ENCODE measurements at regions not wholly inside any gene's neighbourhood (a gene's known extent, or its start where the extent isn't known, plus 50 kb on each side); places are given as distances from the start of the nearest gene placed in this dataset.

DNA sequence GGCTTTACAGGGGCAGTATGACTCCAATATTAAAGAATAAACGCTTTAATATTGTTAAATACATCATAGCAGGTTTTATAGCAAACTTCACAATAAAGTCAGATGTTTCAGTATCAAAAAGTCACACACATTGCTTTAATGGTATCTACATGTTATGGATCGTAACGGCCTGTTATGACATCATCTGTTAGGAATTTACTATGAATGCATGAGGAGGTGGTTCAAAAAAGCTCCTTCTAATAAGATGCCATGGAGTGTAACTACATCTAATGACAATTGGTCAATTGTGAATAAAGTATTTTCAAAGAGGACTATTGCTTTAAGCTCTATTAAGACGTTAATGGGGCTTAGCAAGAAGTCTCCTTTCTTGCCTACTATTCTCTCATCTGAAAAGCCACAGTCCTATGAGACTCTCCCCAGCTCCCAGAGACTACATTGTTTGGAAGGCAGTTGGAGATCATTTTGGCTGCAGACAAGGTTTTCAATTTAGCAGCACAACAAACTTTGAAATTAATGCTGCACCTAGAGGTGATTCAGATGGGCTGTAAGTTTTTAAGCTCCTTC is 300.7 kb upstream of the MEIS1 start:
- H3K27ac ChIP-seq (ENCODE audit: low read length), result no peak overlapping the region
- H3K4me1 ChIP-seq (ENCODE audit: control insufficient read depth, insufficient read depth, low read length), result no peaks in the 10 kb centered on the region
- no peaks in the 10 kb centered on the region for H3K9me3 ChIP-seq (ENCODE audit: control insufficient read depth in 2 of 2, low read length in 2 of 2)
- H3K27me3 ChIP-seq (ENCODE audit: control insufficient read depth in 1 of 2, insufficient read depth in 2 of 2, low read length in 2 of 2), result no peaks in the 10 kb centered on the region
- no peak overlapping the region for H3K4me3 ChIP-seq (ENCODE audit: low read length in 2 of 2)
- no peaks in the 10 kb centered on the region for H3K36me3 ChIP-seq (ENCODE audit: control insufficient read depth in 2 of 2, insufficient read depth in 2 of 2, low read length in 2 of 2)
- no peak overlapping the region for H3K9ac ChIP-seq (ENCODE audit: low read length in 2 of 2)

DNA sequence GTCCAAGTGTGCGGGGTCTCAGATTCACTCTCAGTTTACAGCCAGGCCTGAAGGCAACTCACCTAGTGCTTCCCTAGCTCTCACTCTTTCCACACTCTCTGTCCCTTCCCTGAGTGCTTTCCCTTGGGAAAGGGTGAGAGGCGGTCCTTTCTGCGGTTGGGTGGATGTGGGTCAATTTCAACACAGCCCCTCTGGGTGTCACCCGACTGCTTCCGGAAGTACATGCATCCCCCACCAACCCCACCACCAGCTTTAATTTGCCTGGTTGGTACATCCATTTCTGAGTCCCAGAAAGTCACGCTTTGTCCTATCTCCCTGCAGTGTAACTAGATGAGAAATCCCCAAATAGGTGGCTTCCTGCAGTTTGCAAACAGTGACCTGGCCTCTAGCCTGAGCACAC is 307.3 kb upstream of the MEIS1 start:
- Histone ChIP-seq H3K9me3 (ENCODE audit: control insufficient read depth in 2 of 2, low read length in 2 of 2) (no peaks in the 10 kb centered on the region), H3K27ac (ENCODE audit: low read length) (no peak overlapping the region), H3K27me3 (ENCODE audit: control insufficient read depth in 1 of 2, insufficient read depth in 2 of 2, low read length in 2 of 2) (no peaks in the 10 kb centered on the region), H3K4me3 (ENCODE audit: low read length in 2 of 2) (no peak overlapping the region), H3K4me1 (ENCODE audit: control insufficient read depth, insufficient read depth, low read length) (no peaks in the 10 kb centered on the region), H3K9ac (ENCODE audit: low read length in 2 of 2) (no peak overlapping the region), H3K36me3 (ENCODE audit: control insufficient read depth in 2 of 2, insufficient read depth in 2 of 2, low read length in 2 of 2) (no peaks in the 10 kb centered on the region)

DNA sequence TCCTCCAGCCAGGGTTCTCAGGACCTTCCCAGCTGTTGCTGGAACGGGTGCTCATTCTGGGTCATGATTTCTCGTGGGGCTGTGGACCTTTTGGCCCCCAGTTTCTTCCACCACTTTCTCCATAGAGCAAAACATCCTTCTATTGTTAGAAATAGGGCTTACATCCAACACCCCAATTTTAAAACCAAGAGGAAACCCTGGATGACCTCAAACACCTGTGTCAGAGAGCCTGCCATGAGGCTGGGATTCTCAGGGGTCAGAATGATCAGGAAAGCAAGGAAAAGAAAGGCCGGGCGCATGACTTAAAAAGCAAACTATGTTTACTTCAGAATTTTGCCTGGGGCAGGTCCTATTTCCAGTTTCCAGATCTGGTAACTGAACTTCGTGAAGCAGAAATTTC is 307.9 kb upstream of the MEIS1 start:
- H3K4me3 ChIP-seq (ENCODE audit: low read length in 2 of 2), result no peak overlapping the region
- H3K9ac ChIP-seq (ENCODE audit: low read length in 2 of 2), result no peak overlapping the region
- no peak overlapping the region for H3K27ac ChIP-seq (ENCODE audit: low read length)
- no peaks in the 10 kb centered on the region for H3K36me3 ChIP-seq (ENCODE audit: control insufficient read depth in 2 of 2, insufficient read depth in 2 of 2, low read length in 2 of 2)
- H3K9me3 ChIP-seq (ENCODE audit: control insufficient read depth in 2 of 2, low read length in 2 of 2), result no peaks in the 10 kb centered on the region
- no peaks in the 10 kb centered on the region for H3K27me3 ChIP-seq (ENCODE audit: control insufficient read depth in 1 of 2, insufficient read depth in 2 of 2, low read length in 2 of 2)
- no peaks in the 10 kb centered on the region for H3K4me1 ChIP-seq (ENCODE audit: control insufficient read depth, insufficient read depth, low read length)

DNA sequence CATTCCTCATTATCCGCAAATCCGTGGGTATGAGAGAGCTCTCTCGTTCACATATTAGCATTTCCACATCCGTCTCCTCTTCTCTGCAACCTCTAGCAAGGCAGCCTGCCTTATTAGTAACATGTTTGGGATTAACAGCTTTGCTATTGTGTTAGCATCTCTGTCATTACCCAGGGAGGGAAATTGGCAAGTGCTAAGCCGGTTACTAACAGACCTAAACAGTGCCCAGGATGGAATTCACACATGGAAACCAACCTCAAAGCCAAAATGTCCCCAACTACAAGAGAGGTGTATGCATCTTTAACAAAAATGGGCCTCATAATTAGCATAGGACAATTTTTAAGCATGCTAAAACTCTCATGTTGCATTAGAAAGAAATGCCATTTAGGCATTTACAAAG is 309.0 kb upstream of the MEIS1 start:
- H3K27ac ChIP-seq (ENCODE audit: low read length), result no peak overlapping the region
- H3K4me3 ChIP-seq (ENCODE audit: low read length in 2 of 2), result no peak overlapping the region
- H3K4me1 ChIP-seq (ENCODE audit: control insufficient read depth, insufficient read depth, low read length), result no peaks in the 10 kb centered on the region
- no peak overlapping the region for H3K9ac ChIP-seq (ENCODE audit: low read length in 2 of 2)
- H3K9me3 ChIP-seq (ENCODE audit: control insufficient read depth in 2 of 2, low read length in 2 of 2), result no peaks in the 10 kb centered on the region
- H3K27me3 ChIP-seq (ENCODE audit: control insufficient read depth in 1 of 2, insufficient read depth in 2 of 2, low read length in 2 of 2), result no peaks in the 10 kb centered on the region
- H3K36me3 ChIP-seq (ENCODE audit: control insufficient read depth in 2 of 2, insufficient read depth in 2 of 2, low read length in 2 of 2), result no peaks in the 10 kb centered on the region

DNA sequence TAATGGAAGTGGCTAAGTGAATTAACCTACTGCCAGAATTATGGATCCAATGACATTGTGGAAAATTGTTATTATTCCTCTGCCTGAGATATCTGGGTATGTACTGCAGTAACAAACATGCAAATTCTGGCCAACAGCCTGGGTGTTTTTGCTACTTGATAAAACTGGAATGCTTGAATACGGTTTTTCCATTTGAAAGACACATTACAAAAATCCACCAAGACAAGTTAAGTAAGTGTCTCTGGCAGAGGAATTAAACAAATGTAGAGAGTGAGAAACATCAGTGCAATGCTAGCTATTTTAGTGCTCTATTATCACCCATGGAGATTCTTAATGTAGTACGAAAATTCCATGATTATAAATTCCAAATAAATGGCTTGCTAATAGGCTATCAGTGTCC is 312.4 kb upstream of the MEIS1 start:
- no peak overlapping the region for H3K27ac ChIP-seq (ENCODE audit: low read length)
- H3K4me3 ChIP-seq (ENCODE audit: low read length in 2 of 2), result no peak overlapping the region
- no peak overlapping the region for H3K9ac ChIP-seq (ENCODE audit: low read length in 2 of 2)
- H3K36me3 ChIP-seq (ENCODE audit: control insufficient read depth in 2 of 2, insufficient read depth in 2 of 2, low read length in 2 of 2), result no peaks in the 10 kb centered on the region
- no peaks in the 10 kb centered on the region for H3K4me1 ChIP-seq (ENCODE audit: control insufficient read depth, insufficient read depth, low read length)
- no peaks in the 10 kb centered on the region for H3K9me3 ChIP-seq (ENCODE audit: control insufficient read depth in 2 of 2, low read length in 2 of 2)
- H3K27me3 ChIP-seq (ENCODE audit: control insufficient read depth in 1 of 2, insufficient read depth in 2 of 2, low read length in 2 of 2), result no peaks in the 10 kb centered on the region

DNA sequence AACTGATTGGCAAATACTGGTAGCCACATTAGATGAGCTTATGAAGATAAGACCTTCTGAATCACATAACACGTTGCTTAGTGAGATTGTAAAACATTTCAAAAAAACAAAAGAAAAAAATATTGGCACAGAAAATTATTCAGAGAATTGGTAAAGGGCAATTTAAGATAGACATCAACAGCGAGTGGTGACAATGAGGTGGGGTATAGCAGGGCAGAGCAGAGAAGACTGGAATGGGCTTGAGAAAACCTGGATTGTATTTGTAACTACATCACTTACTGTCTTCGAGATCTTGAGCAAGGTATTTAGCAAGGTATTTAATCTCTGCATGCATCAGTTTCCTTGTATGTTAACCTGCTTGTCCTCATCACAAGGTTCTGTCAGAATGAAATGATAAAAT is 313.0 kb upstream of the MEIS1 start:
- no peak overlapping the region for H3K4me3 ChIP-seq (ENCODE audit: low read length in 2 of 2)
- no peaks in the 10 kb centered on the region for H3K27me3 ChIP-seq (ENCODE audit: control insufficient read depth in 1 of 2, insufficient read depth in 2 of 2, low read length in 2 of 2)
- H3K27ac ChIP-seq (ENCODE audit: low read length), result no peak overlapping the region
- no peaks in the 10 kb centered on the region for H3K36me3 ChIP-seq (ENCODE audit: control insufficient read depth in 2 of 2, insufficient read depth in 2 of 2, low read length in 2 of 2)
- H3K4me1 ChIP-seq (ENCODE audit: control insufficient read depth, insufficient read depth, low read length), result no peaks in the 10 kb centered on the region
- no peak overlapping the region for H3K9ac ChIP-seq (ENCODE audit: low read length in 2 of 2)
- H3K9me3 ChIP-seq (ENCODE audit: control insufficient read depth in 2 of 2, low read length in 2 of 2), result no peaks in the 10 kb centered on the region

DNA sequence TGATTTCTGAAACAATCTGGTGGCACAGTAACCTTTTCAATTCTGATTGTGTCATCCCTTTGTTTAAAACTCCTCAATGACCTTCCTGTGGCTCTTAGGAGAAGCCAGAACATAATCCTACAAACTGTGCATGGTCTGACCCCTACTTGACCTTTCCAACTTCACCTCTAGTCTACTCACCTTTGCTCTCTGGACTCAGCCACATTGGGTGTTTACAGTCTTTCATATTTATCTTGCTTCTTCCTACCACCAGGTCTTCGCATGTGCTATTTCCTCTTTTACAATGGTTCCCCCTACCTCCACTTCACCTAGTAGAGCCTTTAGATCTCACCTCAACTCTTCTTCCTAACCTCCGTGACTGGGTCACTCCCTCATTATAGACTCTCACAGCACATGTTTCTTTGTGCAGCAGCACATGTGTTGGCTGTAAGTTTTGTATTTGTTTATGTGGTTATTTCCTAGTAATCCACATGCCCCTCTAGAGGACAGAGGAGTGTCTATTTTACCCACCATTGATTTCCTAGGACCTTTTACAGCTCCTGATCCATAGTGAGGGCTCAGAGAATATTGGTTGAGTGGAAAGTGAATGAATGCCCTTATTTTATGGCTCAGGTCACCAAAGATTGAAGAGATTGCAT is 320.8 kb upstream of the MEIS1 start:
- no peaks in the 10 kb centered on the region for H3K9me3 ChIP-seq (ENCODE audit: control insufficient read depth in 2 of 2, low read length in 2 of 2)
- no peaks in the 10 kb centered on the region for H3K27me3 ChIP-seq (ENCODE audit: control insufficient read depth in 1 of 2, insufficient read depth in 2 of 2, low read length in 2 of 2)
- no peaks in the 10 kb centered on the region for H3K4me1 ChIP-seq (ENCODE audit: control insufficient read depth, insufficient read depth, low read length)
- no peaks in the 10 kb centered on the region for H3K36me3 ChIP-seq (ENCODE audit: control insufficient read depth in 2 of 2, insufficient read depth in 2 of 2, low read length in 2 of 2)
- no peak overlapping the region for H3K4me3 ChIP-seq (ENCODE audit: low read length in 2 of 2)
- no peak overlapping the region for H3K27ac ChIP-seq (ENCODE audit: low read length)
- H3K9ac ChIP-seq (ENCODE audit: low read length in 2 of 2), result no peak overlapping the region

DNA sequence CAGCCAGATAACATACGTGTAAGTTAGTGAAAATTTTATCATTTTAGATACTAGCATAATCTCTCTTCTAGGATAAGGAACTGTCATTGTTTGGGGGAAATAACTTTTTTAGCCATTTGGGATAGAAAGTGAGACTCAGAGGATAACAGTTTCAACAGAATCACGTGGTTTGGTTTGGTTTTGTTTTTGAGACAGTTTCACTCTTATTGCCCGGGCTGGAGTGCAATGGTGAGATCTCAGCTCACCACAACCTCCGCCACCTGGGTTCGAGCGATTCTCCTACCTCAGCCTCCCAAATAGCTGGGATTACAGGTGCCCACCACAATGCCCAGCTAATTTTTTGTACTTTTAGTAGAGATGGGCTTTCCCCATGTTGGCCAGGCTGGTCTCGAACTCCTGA is 323.2 kb upstream of the MEIS1 start:
- Histone ChIP-seq H3K4me3 (ENCODE audit: low read length in 2 of 2) (no peak overlapping the region), H3K36me3 (ENCODE audit: control insufficient read depth in 2 of 2, insufficient read depth in 2 of 2, low read length in 2 of 2) (no peaks in the 10 kb centered on the region), H3K27me3 (ENCODE audit: control insufficient read depth in 1 of 2, insufficient read depth in 2 of 2, low read length in 2 of 2) (no peaks in the 10 kb centered on the region), H3K9me3 (ENCODE audit: control insufficient read depth in 2 of 2, low read length in 2 of 2) (no peaks in the 10 kb centered on the region), H3K27ac (ENCODE audit: low read length) (no peak overlapping the region), H3K4me1 (ENCODE audit: control insufficient read depth, insufficient read depth, low read length) (no peaks in the 10 kb centered on the region), H3K9ac (ENCODE audit: low read length in 2 of 2) (no peak overlapping the region)

DNA sequence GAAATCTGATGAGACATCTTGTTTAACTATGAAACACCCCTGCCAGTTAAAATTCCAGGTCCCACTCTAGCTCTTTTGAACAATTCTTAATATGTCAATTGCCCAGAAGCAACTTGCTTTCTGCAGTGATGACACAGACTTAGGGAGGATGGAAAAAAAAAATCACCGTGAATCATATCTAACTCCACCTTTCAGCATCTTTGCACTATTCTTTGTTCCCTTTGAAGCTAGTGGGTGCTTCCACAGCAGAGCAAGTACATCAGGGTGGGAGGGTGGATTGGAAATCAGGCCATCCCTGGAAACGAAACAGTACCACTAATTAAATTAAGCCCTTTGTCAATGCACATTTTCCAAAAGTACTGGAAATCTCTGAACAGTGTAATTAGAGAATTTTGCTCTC is 324.3 kb upstream of the MEIS1 start:
- no peak overlapping the region for H3K4me3 ChIP-seq (ENCODE audit: low read length in 2 of 2)
- no peaks in the 10 kb centered on the region for H3K4me1 ChIP-seq (ENCODE audit: control insufficient read depth, insufficient read depth, low read length)
- no peaks in the 10 kb centered on the region for H3K27me3 ChIP-seq (ENCODE audit: control insufficient read depth in 1 of 2, insufficient read depth in 2 of 2, low read length in 2 of 2)
- H3K9me3 ChIP-seq (ENCODE audit: control insufficient read depth in 2 of 2, low read length in 2 of 2), result no peaks in the 10 kb centered on the region
- no peak overlapping the region for H3K27ac ChIP-seq (ENCODE audit: low read length)
- no peak overlapping the region for H3K9ac ChIP-seq (ENCODE audit: low read length in 2 of 2)
- no peaks in the 10 kb centered on the region for H3K36me3 ChIP-seq (ENCODE audit: control insufficient read depth in 2 of 2, insufficient read depth in 2 of 2, low read length in 2 of 2)

DNA sequence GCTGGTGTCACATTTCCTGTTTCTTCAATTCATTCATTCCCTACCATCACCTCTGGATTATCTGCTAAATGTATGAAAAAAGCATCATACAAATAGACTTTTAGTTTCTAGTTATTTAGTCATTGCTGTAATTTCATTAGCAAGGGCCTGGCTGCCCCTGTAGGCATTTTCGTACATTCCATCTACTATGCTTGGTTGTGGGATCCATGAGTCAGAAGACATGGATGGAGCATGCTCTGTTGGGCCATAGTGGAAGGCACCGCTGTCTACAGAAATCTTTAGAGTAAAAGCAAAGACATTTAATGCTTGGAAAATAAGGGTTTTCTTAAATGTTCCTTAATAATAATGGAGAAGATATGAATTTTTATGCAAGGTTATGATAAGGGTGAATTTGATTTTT is 324.8 kb upstream of the MEIS1 start:
- Histone ChIP-seq H3K9me3 (ENCODE audit: control insufficient read depth in 2 of 2, low read length in 2 of 2) (no peaks in the 10 kb centered on the region), H3K27ac (ENCODE audit: low read length) (no peak overlapping the region), H3K9ac (ENCODE audit: low read length in 2 of 2) (no peak overlapping the region), H3K4me3 (ENCODE audit: low read length in 2 of 2) (no peak overlapping the region), H3K36me3 (ENCODE audit: control insufficient read depth in 2 of 2, insufficient read depth in 2 of 2, low read length in 2 of 2) (no peaks in the 10 kb centered on the region), H3K27me3 (ENCODE audit: control insufficient read depth in 1 of 2, insufficient read depth in 2 of 2, low read length in 2 of 2) (no peaks in the 10 kb centered on the region), H3K4me1 (ENCODE audit: control insufficient read depth, insufficient read depth, low read length) (no peaks in the 10 kb centered on the region)

DNA sequence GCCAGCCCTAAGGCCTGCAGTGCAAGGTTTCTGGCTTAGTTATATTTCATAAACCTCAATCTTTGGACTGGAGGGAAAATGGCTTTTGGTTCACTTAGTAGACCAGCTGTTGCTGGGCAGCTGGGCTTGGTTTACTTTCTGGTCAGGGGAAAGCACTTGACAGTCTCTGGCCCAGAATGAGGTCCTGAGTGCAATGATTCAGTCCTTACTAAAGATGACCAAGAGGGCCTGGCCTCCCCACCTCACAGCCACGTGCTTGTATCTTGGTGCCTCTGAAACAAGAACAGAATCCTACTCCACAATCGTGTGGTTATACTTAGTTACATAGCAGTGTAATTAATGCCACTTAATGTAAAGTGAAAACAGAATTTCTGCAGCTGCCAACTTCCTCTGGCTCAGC is 325.5 kb upstream of the MEIS1 start:
- no peaks in the 10 kb centered on the region for H3K4me1 ChIP-seq (ENCODE audit: control insufficient read depth, insufficient read depth, low read length)
- H3K27me3 ChIP-seq (ENCODE audit: control insufficient read depth in 1 of 2, insufficient read depth in 2 of 2, low read length in 2 of 2), result no peaks in the 10 kb centered on the region
- H3K9ac ChIP-seq (ENCODE audit: low read length in 2 of 2), result no peak overlapping the region
- no peaks in the 10 kb centered on the region for H3K9me3 ChIP-seq (ENCODE audit: control insufficient read depth in 2 of 2, low read length in 2 of 2)
- H3K27ac ChIP-seq (ENCODE audit: low read length), result no peak overlapping the region
- H3K4me3 ChIP-seq (ENCODE audit: low read length in 2 of 2), result no peak overlapping the region
- H3K36me3 ChIP-seq (ENCODE audit: control insufficient read depth in 2 of 2, insufficient read depth in 2 of 2, low read length in 2 of 2), result no peaks in the 10 kb centered on the region
